BLaER1 treated with 17β-estradiol and CSF1 and Interleukin-3, amounts not matched to agents 10 nM and 100 nM (cell line): ENCODE measurements at regions not wholly inside any gene's neighbourhood (a gene's known extent, or its start where the extent isn't known, plus 50 kb on each side); places are given as distances from the start of the nearest gene placed in this dataset.
"Not testable (repeated sequence)": the region's sequence is repeated elsewhere in the genome, so short reads cannot be mapped to it uniquely, and the experiment has no call there.

ENCODE experiments used
- H3K27ac ChIP-seq, 11 experiments: shearing (Covaris generic); formaldehyde crosslinking; 2 replicates each; pipeline ENCODE4 v1.8.1; 2022
- H3K27me3 ChIP-seq, 11 experiments: shearing (Covaris generic); formaldehyde crosslinking; 2 replicates each; pipeline ENCODE4 v1.8.1; 2022
- H3K36me3 ChIP-seq, 11 experiments: shearing (Covaris generic); formaldehyde crosslinking; 2 replicates each; pipeline ENCODE4 v1.8.1; 2022
- H3K4me1 ChIP-seq, 10 experiments: shearing (Covaris generic); formaldehyde crosslinking; 2 replicates each; pipeline ENCODE4 v1.8.1; 2022
- H3K4me2 ChIP-seq, 11 experiments: shearing (Covaris generic); formaldehyde crosslinking; 2 replicates each; pipeline ENCODE4 v1.8.1; 2022
- H3K4me3 ChIP-seq, 10 experiments: shearing (Covaris generic); formaldehyde crosslinking; 2 replicates each; pipeline ENCODE4 v1.8.1; 2022
- H3K9ac ChIP-seq, 11 experiments: shearing (Covaris generic); formaldehyde crosslinking; 2 replicates each; pipeline ENCODE4 v1.8.1; 2022
- H3K9me3 ChIP-seq, 11 experiments: shearing (Covaris generic); formaldehyde crosslinking; replicated peaks in 1 of 11; 2 replicates each; pipeline ENCODE4 v1.8.1; 2022
- H4K20me1 ChIP-seq, 11 experiments: shearing (Covaris generic); formaldehyde crosslinking; 2 replicates each; pipeline ENCODE4 v1.8.1; 2022
- Cebpa-rat ChIP-seq, 11 experiments: shearing (Covaris generic); IDR thresholded peaks; 2 replicates each; pipeline ENCODE4 v1.8.1; 2022

DNA sequence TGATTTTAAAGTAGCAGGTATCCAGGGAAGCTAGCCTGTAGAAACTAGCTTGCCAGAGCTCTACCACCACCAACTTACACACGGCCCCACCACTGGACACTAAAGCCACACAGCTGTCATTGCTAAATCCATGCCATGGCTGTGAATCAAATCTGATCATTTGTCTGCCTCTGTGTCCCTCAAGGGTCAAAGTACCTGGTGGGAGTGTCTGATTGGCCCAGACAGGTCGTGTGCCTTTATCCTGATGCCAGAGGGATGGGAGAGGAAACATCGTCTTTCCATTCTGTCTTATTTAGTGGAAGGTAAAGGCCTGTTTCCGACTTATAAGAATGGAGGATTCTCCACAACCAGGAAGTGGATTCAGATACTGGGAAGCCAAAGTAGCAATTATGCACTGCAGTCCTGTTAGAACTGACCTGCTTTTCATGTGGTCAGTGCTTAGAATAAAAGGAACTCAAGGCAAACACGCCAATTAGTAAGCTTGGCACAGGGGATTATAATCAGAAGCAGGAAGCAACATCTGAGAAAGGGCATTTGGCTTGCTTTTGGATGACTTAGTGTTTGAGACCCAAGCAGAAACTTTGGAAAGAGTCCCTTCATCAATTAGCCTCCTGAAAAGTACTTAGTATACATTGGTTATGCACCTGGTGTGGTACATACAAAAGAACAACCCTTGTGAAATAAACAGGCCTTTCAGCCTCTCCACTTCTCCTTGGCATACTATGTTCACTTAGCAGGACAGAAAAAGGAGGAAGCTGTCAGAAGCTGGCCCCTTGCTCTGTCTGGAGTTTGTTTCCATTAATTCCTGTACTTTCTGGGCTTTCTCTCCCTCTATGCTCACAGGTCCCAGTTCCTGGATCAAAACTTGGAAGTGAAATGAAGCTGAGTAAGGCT is 192.4 kb downstream of the NUFIP1 start:
- H3K9me3 ChIP-seq: peaks cover 5 to 14% (median 11%) of the 10 kb centered on the region in 11 experiments; a peak in 13 of 22 replicates
- H3K27ac ChIP-seq: peak overlapping the region in 3 of 11 experiments; percentile 15 to 31 (median 25); a peak in 4 of 22 replicates
- no peaks in the 10 kb centered on the region for H4K20me1 ChIP-seq
- TF ChIP-seq Cebpa-rat (IDR thresholded peaks at IDR 0.05): no peak
- H3K4me2 ChIP-seq: peak overlapping the region in 3 of 11 experiments; percentile 8 to 59 (median 44); a peak in 4 of 22 replicates
- H3K4me3 ChIP-seq: no peak overlapping the region
- peaks cover 4 to 44% (median 9%) of the 10 kb centered on the region in 10 experiments; a peak in 19 of 20 replicates for H3K4me1 ChIP-seq
- H3K9ac ChIP-seq: peak overlapping the region in 1 of 11 experiments; percentile 28; a peak in 1 of 22 replicates
- H3K36me3 ChIP-seq: no peaks in the 10 kb centered on the region
- H3K27me3 ChIP-seq: no peaks in the 10 kb centered on the region

DNA sequence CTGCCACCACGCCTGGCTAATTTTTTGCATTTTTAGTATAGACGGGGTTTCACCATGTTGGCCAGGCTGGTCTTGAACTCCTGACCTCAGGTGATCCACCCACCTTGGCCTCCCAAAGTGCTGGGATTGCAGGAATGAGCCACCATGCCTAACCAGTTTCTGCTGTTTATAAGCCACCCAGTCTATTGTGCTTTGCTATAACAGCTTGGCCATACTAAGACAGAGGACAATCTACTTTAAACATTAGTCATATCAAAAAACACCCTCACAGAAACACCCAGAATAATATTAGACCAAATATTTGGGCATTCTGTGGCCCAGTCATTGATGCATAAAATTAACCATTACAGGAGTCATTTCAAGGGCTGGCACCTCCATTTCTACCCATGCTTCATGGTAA is 193.2 kb downstream of the NUFIP1 start:
- H3K4me3 ChIP-seq, H3K36me3 ChIP-seq, H3K4me2 ChIP-seq, H3K9ac ChIP-seq, H4K20me1 ChIP-seq, H3K27ac ChIP-seq, H3K27me3 ChIP-seq: not testable (repeated sequence)
- Histone ChIP-seq H3K4me1 (peaks cover 4 to 41% (median 10%) of the 10 kb centered on the region in 10 experiments; a peak in 18 of 20 replicates), H3K9me3 (peaks cover 5 to 14% (median 11%) of the 10 kb centered on the region in 11 experiments; a peak in 13 of 22 replicates)

DNA sequence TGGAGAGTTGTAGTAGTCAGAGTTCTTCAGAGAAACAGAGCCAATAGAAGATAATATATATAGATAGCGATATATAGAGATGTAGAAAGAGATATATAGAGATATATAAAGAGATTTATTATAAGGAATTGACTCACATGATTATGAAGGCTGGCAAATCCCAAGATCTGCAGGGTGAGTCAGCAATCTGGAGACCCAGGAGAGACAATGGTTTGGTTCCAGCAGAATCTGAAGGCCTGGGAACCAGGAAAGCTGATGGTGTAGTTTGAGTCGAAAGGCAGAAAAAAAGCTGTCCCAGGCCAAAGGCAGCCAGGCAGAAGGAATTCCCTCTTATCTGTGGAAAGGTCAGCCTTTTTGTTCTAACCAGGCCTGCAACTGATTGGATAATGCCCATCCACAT is 194.1 kb downstream of the NUFIP1 start:
- no peak for TF ChIP-seq Cebpa-rat (IDR thresholded peaks at IDR 0.05)
- no peaks in the 10 kb centered on the region for H3K36me3 ChIP-seq

DNA sequence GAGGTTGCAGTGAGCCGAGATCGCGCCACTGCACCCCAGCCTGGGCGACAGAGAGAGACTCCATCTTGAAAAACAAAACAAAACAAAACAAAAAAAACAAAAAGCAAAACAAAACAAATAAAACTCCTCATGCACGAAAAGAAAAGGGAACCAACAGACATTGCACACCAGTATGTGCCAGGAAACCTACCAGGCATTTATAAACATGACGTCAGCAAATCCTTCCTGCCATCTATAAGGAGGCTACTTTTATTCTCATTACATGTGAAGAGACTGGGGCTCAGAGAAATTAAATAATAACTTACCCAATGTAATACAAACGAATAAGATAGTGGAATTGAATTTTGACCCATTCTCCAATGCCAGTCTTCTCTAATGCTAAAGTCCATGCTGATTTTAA is 197.2 kb downstream of the NUFIP1 start:
- peak overlapping the region; percentile 2 to 54 (median 27); a peak in 18 of 22 replicates for H3K4me2 ChIP-seq
- H3K9me3 ChIP-seq: peaks cover 18 to 33% (median 24%) of the 10 kb centered on the region in 11 experiments
- H3K4me1 ChIP-seq: peaks cover 4 to 23% (median 8%) of the 10 kb centered on the region in 10 experiments; a peak in 17 of 20 replicates
- no peaks in the 10 kb centered on the region for H3K27me3 ChIP-seq
- no peaks in the 10 kb centered on the region for H4K20me1 ChIP-seq
- peak overlapping the region in 5 of 11 experiments; percentile 10 to 69 (median 50); a peak in 10 of 22 replicates for H3K27ac ChIP-seq
- H3K4me3 ChIP-seq: no peak overlapping the region
- no peak overlapping the region; a peak in 1 of 22 replicates for H3K9ac ChIP-seq
- no peak for TF ChIP-seq Cebpa-rat (IDR thresholded peaks at IDR 0.05)
- H3K36me3 ChIP-seq: peaks cover 0 to 3% (median 0%) of the 10 kb centered on the region in 11 experiments; a peak in 1 of 22 replicates

More for the DNA sequence above, 194.1 kb downstream of the NUFIP1 start:
- Histone ChIP-seq H3K9me3 (peaks cover 5 to 17% (median 12%) of the 10 kb centered on the region in 11 experiments; a peak in 21 of 22 replicates), H3K4me1 (peaks cover 4 to 33% (median 10%) of the 10 kb centered on the region in 10 experiments; a peak in 18 of 20 replicates), H4K20me1 (no peaks in the 10 kb centered on the region), H3K4me2 (no peak overlapping the region), H3K9ac (no peak overlapping the region), H3K27me3 (no peaks in the 10 kb centered on the region), H3K27ac (no peak overlapping the region), H3K4me3 (no peak overlapping the region)

DNA sequence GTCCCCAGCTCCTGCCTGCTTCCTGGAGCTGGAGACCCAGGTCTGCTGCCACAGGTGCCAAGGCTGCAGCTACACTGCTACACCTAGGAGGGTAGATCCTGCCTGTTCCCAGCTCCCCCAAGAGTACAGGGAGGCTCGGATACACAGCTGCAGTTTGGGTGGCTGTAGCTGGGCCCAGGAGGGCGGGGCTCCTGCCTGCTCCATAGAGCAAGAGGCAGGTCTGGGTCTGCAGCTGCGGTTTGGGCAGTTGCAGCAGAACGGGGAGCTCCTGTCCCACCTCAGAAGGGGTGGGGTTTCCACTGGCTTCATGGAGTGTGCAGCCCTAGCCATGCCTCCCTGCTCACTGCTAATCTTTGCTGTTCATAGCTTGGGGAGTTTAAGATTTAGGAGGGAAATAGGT is 199.0 kb downstream of the NUFIP1 start:
- H4K20me1 ChIP-seq: no peaks in the 10 kb centered on the region
- no peak for TF ChIP-seq Cebpa-rat (IDR thresholded peaks at IDR 0.05)

DNA sequence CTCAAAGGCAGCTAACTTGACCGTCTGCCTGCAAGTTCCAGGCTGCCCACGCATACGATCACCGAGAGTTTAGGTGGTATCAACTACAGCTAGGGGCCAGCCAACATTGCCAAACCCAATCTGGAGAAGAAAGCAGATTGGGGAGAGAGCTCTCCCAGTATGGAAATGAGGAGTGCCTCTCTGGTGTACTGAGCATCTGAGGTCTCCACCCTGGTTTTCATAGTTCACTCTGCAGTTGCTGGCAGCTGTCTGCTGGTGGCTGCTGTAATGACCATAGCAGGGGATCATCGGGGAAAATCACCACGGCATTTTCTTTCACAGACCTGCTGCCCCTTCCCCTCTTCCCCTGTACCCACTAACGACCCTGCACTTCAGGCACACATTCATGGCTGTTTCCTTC is 201.7 kb downstream of the NUFIP1 start:
- peaks cover 0 to 3% (median 0%) of the 10 kb centered on the region in 11 experiments; a peak in 1 of 22 replicates for H3K36me3 ChIP-seq
- H3K4me1 ChIP-seq: peaks cover 4 to 20% (median 8%) of the 10 kb centered on the region in 10 experiments; a peak in 17 of 20 replicates

More for the DNA sequence above, 199.0 kb downstream of the NUFIP1 start:
- no peak overlapping the region for H3K9ac ChIP-seq
- H3K27ac ChIP-seq: no peak overlapping the region
- peaks cover 0 to 3% (median 0%) of the 10 kb centered on the region in 11 experiments; a peak in 1 of 22 replicates for H3K36me3 ChIP-seq
- no peaks in the 10 kb centered on the region for H3K27me3 ChIP-seq
- no peak overlapping the region for H3K4me3 ChIP-seq
- H3K4me2 ChIP-seq: no peak overlapping the region
- H3K4me1 ChIP-seq: peaks cover 4 to 23% (median 8%) of the 10 kb centered on the region in 10 experiments; a peak in 17 of 20 replicates
- H3K9me3 ChIP-seq: peaks cover 18 to 33% (median 24%) of the 10 kb centered on the region in 11 experiments

DNA sequence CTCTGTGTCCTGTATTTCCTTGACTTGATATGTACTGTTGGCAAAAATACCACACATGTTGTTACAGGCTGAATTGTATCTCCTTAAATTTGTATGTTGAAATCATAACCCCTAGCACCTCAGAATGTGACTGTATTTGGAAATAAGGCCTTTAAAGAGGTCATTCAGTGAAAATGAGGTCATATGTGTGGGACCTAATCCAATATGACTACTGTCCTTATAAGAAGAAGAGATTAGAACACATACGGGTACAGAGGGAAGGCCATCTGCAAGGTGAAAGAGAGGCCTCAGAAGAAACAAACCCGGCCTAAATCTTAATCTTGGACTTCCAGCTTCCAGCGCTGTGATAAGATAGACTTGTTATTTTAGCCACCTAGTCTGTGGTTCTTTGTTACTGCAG is 202.5 kb downstream of the NUFIP1 start:
- peaks cover 0 to 12% (median under 1%) of the 10 kb centered on the region in 10 experiments; a peak in 10 of 20 replicates for H3K4me1 ChIP-seq
- no peak overlapping the region for H3K27ac ChIP-seq
- H3K27me3 ChIP-seq: no peaks in the 10 kb centered on the region
- H3K9me3 ChIP-seq: peaks cover 8 to 20% (median 14%) of the 10 kb centered on the region in 11 experiments
- no peak overlapping the region for H3K9ac ChIP-seq
- 0 out of 22 replicates have a peak overlapping the region, but pooled peaks of 1 of the 11 experiments have one; percentile 18 for H3K4me2 ChIP-seq
- no peak overlapping the region for H3K4me3 ChIP-seq
- no peaks in the 10 kb centered on the region for H4K20me1 ChIP-seq
- no peak for TF ChIP-seq Cebpa-rat (IDR thresholded peaks at IDR 0.05)
- H3K36me3 ChIP-seq: peaks cover 0 to 3% (median 0%) of the 10 kb centered on the region in 11 experiments; a peak in 1 of 22 replicates

More for the DNA sequence above, 201.7 kb downstream of the NUFIP1 start:
- no peak for TF ChIP-seq Cebpa-rat (IDR thresholded peaks at IDR 0.05)
- Histone ChIP-seq H3K27me3 (no peaks in the 10 kb centered on the region), H3K4me3 (no peak overlapping the region), H3K9me3 (peaks cover 8 to 20% (median 14%) of the 10 kb centered on the region in 11 experiments), H3K27ac (no peak overlapping the region), H3K9ac (no peak overlapping the region), H4K20me1 (no peaks in the 10 kb centered on the region), H3K4me2 (no peak overlapping the region)

DNA sequence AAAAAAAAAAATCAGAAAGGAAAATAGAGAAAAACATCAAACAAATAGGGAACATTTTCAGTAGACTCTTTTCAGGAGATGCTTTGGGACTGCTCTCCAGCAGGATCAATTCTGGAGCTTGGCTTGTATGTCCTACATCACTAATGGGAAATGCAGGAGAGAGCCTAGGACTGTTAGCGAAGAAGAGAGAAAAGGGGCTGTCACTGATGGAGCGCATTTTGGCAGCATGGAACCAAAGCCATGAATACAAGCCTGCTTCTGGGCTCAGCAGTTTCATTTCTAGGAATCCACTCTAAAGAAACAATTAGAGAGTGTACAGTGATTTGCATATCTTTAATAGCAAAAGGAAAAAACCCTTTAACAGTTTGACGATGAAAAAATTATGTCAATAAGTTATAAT is 203.9 kb downstream of the NUFIP1 start:
- H3K4me3 ChIP-seq: no peak overlapping the region
- H3K27me3 ChIP-seq: no peaks in the 10 kb centered on the region
- peaks cover 0 to 8% (median 0%) of the 10 kb centered on the region in 10 experiments; a peak in 2 of 20 replicates for H3K4me1 ChIP-seq
- no peak overlapping the region for H3K27ac ChIP-seq
- H3K9ac ChIP-seq: no peak overlapping the region
- H4K20me1 ChIP-seq: no peaks in the 10 kb centered on the region
- H3K9me3 ChIP-seq: peaks cover 8 to 19% (median 13%) of the 10 kb centered on the region in 11 experiments
- no peak for TF ChIP-seq Cebpa-rat (IDR thresholded peaks at IDR 0.05)
- H3K36me3 ChIP-seq: peaks cover 0 to 3% (median 0%) of the 10 kb centered on the region in 11 experiments; a peak in 1 of 22 replicates
- no peak overlapping the region for H3K4me2 ChIP-seq

DNA sequence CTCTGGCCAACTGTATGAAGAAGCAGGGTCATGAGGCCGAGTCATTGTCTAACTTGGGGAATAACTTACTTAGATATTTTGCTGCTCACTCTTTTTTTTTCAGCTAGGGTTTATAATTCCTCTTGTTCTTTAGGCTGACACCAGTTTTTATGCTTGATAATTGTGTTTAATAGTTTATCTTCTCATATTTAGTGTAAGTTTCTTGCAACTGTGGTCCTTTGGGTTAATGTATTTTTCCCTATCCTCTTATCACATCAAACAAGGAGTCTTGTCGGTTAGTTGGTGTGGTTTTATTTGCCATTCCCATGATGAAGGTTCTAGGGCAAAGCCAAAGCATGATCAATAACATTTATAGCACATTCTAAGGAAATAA is 204.6 kb downstream of the NUFIP1 start:
- Histone ChIP-seq H3K36me3 (peaks cover 0 to 3% (median 0%) of the 10 kb centered on the region in 11 experiments; a peak in 1 of 22 replicates), H3K27ac (no peak overlapping the region), H3K4me3 (no peak overlapping the region), H3K9me3 (peaks cover 4 to 12% (median 7%) of the 10 kb centered on the region in 11 experiments), H3K4me2 (no peak overlapping the region), H3K9ac (no peak overlapping the region), H4K20me1 (no peaks in the 10 kb centered on the region), H3K27me3 (no peaks in the 10 kb centered on the region), H3K4me1 (peaks cover 0 to 8% (median 0%) of the 10 kb centered on the region in 10 experiments; a peak in 2 of 20 replicates)
- TF ChIP-seq Cebpa-rat (IDR thresholded peaks at IDR 0.05): no peak
